Activated naive CD4-positive, alpha-beta T cell treated with anti-CD3 and anti-CD28 coated beads, Interleukin-2, amount 50 U/mL, for 72 hours (primary cell): ENCODE measurements at regions not wholly inside any gene's neighbourhood (a gene's known extent, or its start where the extent isn't known, plus 50 kb on each side); places are given as distances from the start of the nearest gene placed in this dataset.

Source experiments
- ATAC-seq, 2 donors: fragments of 150-1000 bp; cut with Tn5 transposase; 2 replicates each; pipeline ENCODE4 v1.10.0; 2021; ENCODE audit warnings: mild to moderate bottlenecking in 2 of 2, moderate library complexity in 2 of 2
- DNase-seq, 2 donors: peaks; one replicate each; pipeline ENCODE4 v3.0.0; 2021 to 2022; ENCODE audit warnings: low spot score in 2 of 2
- H3K27ac Mint-ChIP-seq, 2 donors: one replicate each; pipeline ENCODE4 v1.8.0; 2022; ENCODE audit warnings: mild to moderate bottlenecking in 2 of 2, mixed read lengths in 2 of 2
- H3K36me3 Mint-ChIP-seq, 2 donors: one replicate each; pipeline ENCODE4 v1.8.0; 2022; ENCODE audit warnings: mixed read lengths in 2 of 2
- H3K9me3 Mint-ChIP-seq, 2 donors: one replicate each; pipeline ENCODE4 v1.8.0; 2022; ENCODE audit warnings: mixed read lengths in 2 of 2

DNA sequence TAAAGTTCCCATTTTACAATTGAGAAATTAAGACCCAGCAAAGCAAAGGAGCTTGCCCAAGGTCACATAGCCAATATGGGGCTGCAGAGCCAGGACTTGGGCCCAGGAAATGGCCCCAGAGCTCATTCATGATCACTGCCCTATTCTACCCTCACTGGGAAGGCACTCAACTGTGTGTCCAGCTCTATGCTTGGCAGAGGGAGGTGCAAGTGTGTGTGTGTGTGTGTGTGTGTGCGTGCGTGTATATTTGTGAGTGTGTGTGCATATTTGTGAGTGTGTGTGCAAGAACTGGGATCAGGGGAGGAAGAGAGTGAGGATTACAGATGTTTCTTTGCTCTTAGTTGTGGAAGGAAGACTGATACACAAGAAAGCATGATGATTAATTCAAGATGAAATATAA lies 151.2 kb upstream of the CRY1 start:
- no peak for DNase-seq
- no peaks in the 10 kb centered on the region for H3K36me3 Mint-ChIP-seq
- H3K27ac Mint-ChIP-seq: no peak overlapping the region
- no peaks in the 10 kb centered on the region for H3K9me3 Mint-ChIP-seq
- ATAC-seq: no peak

DNA sequence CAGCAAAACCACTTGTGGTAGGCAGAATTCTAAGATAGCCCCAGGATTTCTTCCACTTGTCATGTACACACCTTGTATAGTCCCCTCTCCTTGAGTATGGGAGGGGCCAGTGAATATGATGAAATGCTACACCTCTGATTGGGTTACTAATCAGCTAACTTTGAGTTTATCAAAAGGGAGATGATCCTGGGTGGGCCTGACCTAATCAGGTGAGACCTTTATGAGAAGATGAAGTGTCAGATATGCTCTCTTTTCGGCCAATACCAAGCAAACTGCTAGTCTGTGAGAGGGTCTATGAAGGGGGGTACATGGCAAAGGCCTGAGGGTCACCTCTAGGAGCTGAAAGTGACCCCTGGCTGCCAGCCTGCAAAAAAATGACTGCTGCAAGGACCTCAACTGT lies 154.3 kb upstream of the CRY1 start:
- no peaks in the 10 kb centered on the region for H3K9me3 Mint-ChIP-seq
- no peaks in the 10 kb centered on the region for H3K36me3 Mint-ChIP-seq
- DNase-seq (no peak), ATAC-seq (no peak)
- no peak overlapping the region for H3K27ac Mint-ChIP-seq

DNA sequence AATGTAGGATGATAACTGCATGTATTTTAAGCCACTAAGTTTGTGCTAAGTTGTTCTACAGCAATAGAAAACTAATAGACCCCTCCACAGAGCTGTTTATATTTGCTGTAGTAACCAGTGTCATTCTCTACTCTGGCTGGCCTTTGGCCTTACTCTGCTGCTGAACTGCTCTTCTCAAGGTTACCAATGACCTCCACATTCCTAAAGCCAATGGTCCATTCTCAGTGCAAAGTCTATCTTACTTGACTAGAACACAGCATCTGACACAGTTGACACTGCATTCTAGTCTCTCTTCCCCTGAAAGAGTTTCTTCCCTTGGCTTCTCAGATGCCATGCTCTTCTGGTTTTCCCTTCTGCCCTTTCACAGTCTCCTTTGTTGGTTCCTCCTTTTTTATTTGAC lies 154.8 kb upstream of the CRY1 start:
- no peaks in the 10 kb centered on the region for H3K9me3 Mint-ChIP-seq

DNA sequence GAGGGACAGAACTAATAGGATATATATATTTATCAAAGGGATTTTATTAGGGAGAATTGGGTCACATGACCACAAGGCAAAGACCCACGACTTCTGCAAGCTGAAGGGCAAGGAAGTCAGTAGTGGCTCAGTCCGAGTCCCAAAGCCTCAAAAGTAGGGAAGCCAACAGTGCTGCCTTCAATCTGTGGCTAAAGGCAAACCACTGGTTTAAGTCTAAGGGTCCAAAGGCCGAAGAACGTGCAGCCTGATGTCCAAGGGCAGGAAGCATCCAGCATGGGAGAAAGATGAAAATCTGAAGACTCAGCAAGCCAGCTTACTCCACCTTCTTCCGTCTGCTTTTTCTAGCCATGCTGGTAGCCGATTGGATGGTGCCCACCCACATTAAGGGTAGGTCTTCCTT lies 157.9 kb upstream of the CRY1 start:
- DNase-seq: no peak
- no peak overlapping the region for H3K27ac Mint-ChIP-seq
- H3K9me3 Mint-ChIP-seq: no peaks in the 10 kb centered on the region
- no peak for ATAC-seq
- no peaks in the 10 kb centered on the region for H3K36me3 Mint-ChIP-seq

More for the DNA sequence above, 154.8 kb upstream of the CRY1 start:
- DNase-seq (no peak), ATAC-seq (no peak)
- Mint-ChIP-seq H3K36me3 (no peaks in the 10 kb centered on the region), H3K27ac (no peak overlapping the region)

DNA sequence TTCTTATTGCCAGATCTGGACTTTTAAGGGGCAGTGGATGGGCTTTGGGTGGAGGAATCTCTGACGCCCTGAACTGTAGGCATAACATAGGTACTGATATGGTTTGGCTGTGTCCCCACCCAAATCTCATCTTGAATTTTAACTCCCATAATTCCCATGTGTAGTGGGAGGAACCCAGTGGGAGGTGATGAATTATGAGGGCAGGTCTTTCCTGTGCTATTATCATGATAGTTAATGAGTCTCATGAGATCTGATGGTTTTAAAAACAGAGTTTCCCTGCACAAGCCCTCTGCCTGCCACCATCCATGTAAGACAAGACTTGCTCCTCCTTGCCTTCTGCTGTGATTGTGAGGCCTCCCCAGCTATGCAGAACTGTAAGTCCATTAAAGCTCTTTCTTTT lies 160.0 kb upstream of the CRY1 start:
- H3K9me3 Mint-ChIP-seq: peaks cover 0 to 4% of the 10 kb centered on the region in 2 donors
- no peaks in the 10 kb centered on the region for H3K36me3 Mint-ChIP-seq
- ATAC-seq: no peak
- no peak overlapping the region for H3K27ac Mint-ChIP-seq
- no peak for DNase-seq

DNA sequence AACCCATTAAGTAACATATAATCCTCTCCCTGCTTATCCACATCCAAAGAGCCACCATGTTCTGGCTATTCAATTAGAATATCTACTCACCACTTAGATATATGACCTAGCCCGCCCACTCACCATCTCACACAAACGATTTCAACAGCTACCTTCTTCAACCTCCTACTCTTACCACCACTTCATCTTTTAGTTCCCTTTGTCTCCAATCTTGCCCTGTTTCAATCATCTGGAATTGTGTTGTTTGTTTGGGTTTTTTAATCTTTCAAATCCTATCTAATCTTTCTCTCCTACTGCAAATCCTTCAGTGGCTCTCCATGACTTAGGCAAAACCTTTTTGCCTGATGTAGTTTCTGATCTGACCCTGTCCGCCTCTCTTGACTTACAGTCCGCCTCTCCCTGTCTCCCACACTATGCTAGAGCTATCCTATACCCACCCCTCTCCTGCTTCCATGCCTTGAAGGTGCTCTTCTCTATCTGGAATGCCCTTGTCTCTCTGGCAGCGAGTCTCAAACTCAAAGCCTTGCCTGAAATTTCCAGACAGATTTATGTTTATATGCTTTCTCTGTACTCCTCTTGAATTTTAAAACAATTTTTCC lies 161.0 kb upstream of the CRY1 start:
- no peaks in the 10 kb centered on the region for H3K36me3 Mint-ChIP-seq
- ATAC-seq (no peak), DNase-seq (no peak)
- peaks cover 0 to 4% of the 10 kb centered on the region in 2 donors for H3K9me3 Mint-ChIP-seq
- H3K27ac Mint-ChIP-seq: peak overlapping the region in 1 of 2 donors; percentile 46

DNA sequence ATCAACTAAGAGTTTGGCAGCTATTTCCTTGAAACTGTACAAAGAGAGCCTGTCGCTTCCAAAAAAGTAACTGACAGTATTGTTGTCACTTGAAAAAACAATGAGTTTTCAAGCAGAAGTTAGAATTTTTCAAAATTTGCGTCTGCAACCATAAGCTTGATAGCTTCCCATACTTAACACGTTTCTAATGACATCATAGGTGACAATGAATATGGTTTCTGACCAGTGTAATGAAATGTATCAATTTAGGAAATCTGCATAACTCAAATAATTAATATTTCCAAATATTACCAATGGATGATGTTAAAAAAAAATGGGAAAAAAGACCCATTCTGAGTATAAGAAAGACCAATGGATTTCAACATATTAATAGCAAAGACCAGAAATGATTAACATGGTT lies 165.4 kb upstream of the CRY1 start:
- H3K36me3 Mint-ChIP-seq: peaks cover 5% of the 10 kb centered on the region in 2 donors
- no peak overlapping the region for H3K27ac Mint-ChIP-seq
- DNase-seq (no peak), ATAC-seq (no peak)
- H3K9me3 Mint-ChIP-seq: peaks cover 1 to 8% of the 10 kb centered on the region in 2 donors

DNA sequence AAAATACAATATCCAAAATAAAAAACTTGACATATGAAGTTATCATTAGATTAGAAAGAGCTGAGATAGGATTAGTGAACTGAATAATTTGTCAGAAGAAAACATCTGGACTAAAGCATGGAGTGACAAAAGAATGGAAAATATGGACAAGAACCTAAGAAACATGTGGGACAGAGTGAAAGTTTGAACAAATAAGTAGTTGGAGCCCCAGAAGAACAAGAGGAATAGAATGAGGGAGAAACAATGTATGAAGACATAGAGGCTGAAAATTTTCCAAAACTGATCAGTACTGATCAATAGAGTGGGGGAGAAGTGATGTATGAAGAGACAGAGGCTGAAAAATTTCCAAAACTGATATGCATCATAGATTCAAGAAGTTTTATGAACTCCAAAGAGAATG lies 170.6 kb upstream of the CRY1 start:
- DNase-seq: no peak
- H3K9me3 Mint-ChIP-seq: peaks cover 5 to 8% of the 10 kb centered on the region in 2 donors
- no peak overlapping the region for H3K27ac Mint-ChIP-seq
- no peak for ATAC-seq
- peaks cover 5% of the 10 kb centered on the region in 2 donors for H3K36me3 Mint-ChIP-seq

DNA sequence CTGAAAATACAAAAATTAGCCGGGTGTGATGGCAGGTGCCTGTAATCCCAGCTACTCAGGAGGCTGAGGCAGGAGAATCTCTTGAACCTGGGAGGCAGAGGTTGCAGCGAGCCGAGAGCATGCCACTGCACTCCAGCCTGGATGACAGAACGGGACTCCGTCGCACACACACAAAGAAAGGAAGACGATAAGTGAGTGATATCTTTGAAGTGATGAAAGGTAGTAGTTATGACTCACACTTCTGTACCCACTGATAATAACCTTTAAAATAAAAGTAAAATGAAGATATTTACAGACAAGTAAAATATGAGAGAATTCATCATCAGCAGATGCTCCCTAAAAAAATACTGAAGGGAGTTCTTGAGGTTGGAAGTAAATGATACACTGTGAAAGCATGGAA lies 171.3 kb upstream of the CRY1 start:
- H3K9me3 Mint-ChIP-seq: peaks cover 5 to 8% of the 10 kb centered on the region in 2 donors
- peak in 1 of 2 donors; percentile 94 for ATAC-seq
- no peak overlapping the region for H3K27ac Mint-ChIP-seq
- H3K36me3 Mint-ChIP-seq: peaks cover 5% of the 10 kb centered on the region in 2 donors
- no peak for DNase-seq

DNA sequence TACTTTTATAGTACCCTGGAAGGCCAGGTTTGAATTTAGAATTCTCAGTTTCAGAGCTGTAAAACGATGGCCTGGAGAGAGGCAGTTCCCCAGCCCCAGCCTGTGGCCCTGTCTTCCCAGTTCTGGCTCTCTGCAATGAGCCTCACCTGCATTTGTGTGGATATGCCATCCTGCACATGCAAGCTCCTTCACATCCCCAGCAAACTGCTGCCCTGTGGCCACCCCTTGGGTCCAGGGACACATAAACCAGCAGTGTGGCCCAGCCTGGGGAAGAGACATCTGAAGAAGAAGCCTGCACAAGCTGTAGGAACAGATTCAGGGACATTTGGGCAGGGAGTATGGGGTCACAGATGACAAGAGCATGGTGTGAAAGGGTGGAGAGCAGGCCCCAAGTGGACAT lies 174.3 kb upstream of the CRY1 start:
- no peak for DNase-seq
- Mint-ChIP-seq H3K9me3 (peaks cover 5 to 8% of the 10 kb centered on the region in 2 donors), H3K27ac (no peak overlapping the region), H3K36me3 (no peaks in the 10 kb centered on the region)
- ATAC-seq: no peak

DNA sequence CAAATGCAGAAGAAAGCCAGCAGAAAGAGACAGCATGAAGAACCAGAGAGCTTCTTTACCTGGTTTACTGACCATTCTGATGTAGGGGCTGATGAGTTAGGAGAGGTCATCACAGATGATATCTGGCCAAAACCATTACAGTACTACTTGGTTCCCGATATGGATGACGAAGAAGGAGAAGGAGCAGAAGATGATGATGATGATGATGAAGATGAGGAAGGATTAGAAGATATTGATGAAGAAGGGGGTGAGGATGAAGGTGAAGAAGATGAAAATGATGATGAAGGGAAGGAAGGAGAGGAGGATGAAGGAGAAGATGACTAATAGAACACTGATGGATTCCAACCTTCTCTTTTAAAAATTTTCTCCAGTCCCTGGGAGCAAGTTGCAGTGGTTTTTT lies 178.2 kb upstream of the CRY1 start:
- Mint-ChIP-seq H3K9me3 (no peaks in the 10 kb centered on the region), H3K36me3 (no peaks in the 10 kb centered on the region), H3K27ac (no peak overlapping the region)
- DNase-seq (no peak), ATAC-seq (no peak)

DNA sequence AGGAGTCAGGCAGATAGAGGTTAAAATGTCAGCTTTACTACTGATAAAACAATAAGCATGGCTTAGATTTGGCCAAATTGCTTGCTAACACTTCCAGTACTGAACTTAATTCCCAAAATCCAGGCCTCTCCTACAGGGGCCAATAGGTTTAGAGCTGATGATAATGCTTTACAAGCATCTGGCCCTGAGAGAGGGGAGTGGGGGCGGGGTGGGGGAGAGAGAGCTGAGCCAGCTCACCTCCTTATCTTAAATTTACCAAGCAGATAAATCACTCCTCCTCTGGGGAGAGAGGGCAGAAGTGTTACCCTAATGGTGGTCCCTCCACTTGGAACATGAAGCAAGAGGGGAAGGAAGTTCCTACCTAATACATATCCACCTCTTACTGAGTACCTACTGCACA lies 182.2 kb upstream of the CRY1 start:
- Mint-ChIP-seq H3K9me3 (peaks cover 3 to 5% of the 10 kb centered on the region in 2 donors), H3K27ac (no peak overlapping the region), H3K36me3 (no peaks in the 10 kb centered on the region)
- ATAC-seq (no peak), DNase-seq (no peak)

DNA sequence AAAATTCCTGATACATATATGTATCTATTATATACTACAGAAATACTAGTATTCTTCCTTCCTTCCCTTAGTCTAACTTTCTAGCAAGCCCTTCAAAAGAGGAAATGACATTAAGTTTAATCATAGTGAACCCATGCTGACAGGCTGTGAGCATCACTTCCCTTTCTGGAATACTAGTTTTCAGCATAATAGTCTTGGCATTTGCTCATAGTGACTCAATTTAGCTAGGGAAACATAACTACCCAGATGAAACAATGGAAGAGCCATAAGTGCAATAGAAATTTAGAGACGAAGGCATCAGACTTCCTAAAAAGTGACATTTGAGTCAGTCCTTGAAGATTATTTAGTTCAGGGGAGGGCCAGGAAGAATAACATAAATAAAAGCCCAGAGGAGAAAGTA lies 184.5 kb upstream of the CRY1 start:
- no peaks in the 10 kb centered on the region for H3K36me3 Mint-ChIP-seq
- DNase-seq: no peak
- no peak overlapping the region for H3K27ac Mint-ChIP-seq
- ATAC-seq: peak in 1 of 2 donors; percentile 26
- peaks cover 3 to 5% of the 10 kb centered on the region in 2 donors for H3K9me3 Mint-ChIP-seq

DNA sequence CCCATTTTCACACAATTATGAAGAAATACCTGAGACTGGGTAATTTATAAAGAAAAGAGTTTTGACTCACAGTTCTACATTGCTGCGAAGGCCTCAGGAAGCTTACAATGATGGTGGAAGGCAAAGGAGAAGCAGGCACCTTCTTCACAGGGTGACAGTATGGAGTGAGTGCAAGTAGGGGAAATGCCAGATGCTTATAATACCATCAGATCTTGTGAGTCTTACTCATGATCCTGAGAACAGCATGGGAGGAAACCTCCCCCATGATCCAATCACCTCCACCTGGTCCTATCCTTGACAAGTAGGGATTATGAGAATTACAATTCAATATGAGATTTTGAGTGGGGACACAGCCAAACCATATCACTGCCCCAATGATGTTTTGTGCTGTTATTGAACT lies 189.3 kb upstream of the CRY1 start:
- ATAC-seq (no peak), DNase-seq (no peak)
- H3K36me3 Mint-ChIP-seq: no peaks in the 10 kb centered on the region
- no peak overlapping the region for H3K27ac Mint-ChIP-seq
- H3K9me3 Mint-ChIP-seq: peaks cover 3 to 9% of the 10 kb centered on the region in 2 donors

DNA sequence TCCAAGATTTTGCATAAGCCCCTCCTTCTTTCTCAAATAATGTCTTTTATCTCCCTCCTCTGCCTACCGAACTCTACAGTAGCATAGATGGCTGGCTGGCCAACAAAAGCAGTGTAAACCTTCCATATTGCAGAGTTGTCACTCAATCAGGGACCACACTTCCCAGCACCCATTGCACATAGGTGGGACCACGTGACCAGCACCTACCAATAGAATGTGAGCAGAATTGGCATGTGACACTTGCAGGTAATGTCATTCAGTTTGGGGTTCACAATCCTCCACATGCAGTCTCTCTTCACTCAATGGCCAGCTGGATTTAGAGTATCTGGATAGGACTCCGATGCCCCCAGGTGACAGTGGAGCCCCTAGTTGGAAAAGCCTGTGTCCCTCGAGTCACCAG lies 190.3 kb upstream of the CRY1 start:
- ATAC-seq (no peak), DNase-seq (no peak)
- Mint-ChIP-seq H3K27ac (no peak overlapping the region), H3K36me3 (no peaks in the 10 kb centered on the region), H3K9me3 (peaks cover 0 to 4% of the 10 kb centered on the region in 2 donors)

DNA sequence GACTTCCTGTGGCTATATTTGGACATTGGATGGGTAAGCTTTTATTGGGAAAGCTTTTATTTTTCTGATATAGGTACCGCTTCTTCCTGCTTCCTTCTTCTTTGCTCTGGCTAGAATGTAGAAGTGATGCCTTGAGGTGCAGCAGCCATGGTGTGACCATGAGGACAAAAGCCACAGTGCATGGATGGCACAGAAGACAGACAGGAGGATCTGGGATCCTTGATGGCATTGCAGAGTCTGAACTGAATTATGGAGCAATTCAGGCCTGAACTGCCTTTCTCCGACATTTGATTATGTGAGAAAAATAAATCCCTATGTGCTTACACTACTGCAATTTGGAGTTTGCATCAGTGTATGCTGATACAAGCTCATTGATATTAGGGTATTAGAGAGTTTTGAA lies 191.3 kb upstream of the CRY1 start:
- Mint-ChIP-seq H3K9me3 (peaks cover 0 to 4% of the 10 kb centered on the region in 2 donors), H3K27ac (no peak overlapping the region), H3K36me3 (no peaks in the 10 kb centered on the region)
- no peak for ATAC-seq
- DNase-seq: no peak

DNA sequence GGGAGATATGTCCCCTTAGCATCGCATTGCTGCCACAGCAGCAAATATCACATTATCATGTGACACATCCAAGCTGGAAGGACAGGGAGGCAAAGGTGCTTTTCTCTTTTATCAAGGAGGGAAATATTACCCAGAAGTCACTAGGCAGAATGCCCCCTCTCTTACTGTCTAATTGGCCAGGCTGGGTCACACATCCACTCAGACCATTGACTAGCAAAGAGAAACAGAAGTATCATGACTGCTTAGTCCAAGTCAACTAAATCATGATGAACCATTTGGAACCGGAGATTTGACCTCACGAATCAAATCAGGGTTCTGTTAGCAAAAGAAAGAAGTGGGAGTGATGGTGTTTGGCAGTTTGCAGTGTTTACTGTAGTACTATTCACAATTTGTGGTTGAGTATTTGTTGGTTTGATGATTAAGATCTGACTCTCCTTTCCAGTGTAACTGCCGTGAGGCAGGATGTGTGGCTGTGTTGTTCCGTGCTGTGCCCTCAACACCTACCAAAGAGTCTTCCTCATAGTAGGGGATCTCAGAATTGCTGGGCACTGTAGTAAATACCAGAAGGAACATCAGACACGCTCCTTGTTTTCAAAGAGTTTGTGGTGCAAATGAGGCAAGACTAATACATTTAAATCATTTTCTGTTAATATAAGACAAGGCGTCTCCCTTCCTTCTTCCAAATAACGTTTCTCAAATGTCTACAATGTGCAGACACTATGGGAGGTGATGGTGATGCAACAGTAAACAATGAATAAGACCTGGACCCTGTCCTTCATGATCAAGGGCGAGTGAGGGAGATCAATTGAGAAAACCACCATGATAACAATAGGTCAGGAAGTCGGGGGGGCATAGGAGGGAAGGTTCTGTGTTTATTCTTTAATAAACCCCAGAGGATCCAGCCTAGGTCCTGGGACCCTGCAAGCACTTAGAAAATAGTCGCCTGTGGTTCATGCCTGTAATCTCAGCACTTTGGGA lies 194.4 kb upstream of the CRY1 start:
- Mint-ChIP-seq H3K9me3 (peaks cover 0 to 4% of the 10 kb centered on the region in 2 donors), H3K27ac (peak overlapping the region in 1 of 2 donors; percentile 81), H3K36me3 (no peaks in the 10 kb centered on the region)
- DNase-seq: peak in 1 of 2 donors; percentile 30
- peak; percentile 77 to 98 for ATAC-seq
